Naive thymus-derived CD4-positive, alpha-beta T cell (primary cell): ENCODE measurements at regions not wholly inside any gene's neighbourhood (a gene's known extent, or its start where the extent isn't known, plus 50 kb on each side); places are given as distances from the start of the nearest gene placed in this dataset.

Experiments
- ATAC-seq: fragments of 150-1000 bp; cut with Tn5 transposase; 2 replicates; pipeline ENCODE4 v1.10.0; 2021; ENCODE audit warnings: mild to moderate bottlenecking, moderate library complexity
- CTCF ChIA-PET: fragments of 350-600 bp; sonication (Branson Sonifier 250); formaldehyde crosslinking; loops from one replicate; lab custom pipeline; 2021; ENCODE audit warnings: antibody characterized with exemption; lab: Charles Lee
- POLR2A ChIA-PET: fragments of 350-600 bp; sonication (Branson Sonifier 250); formaldehyde crosslinking; loops from one replicate; lab custom pipeline; 2021; ENCODE audit warnings: antibody characterized with exemption, inconsistent platforms; lab: Charles Lee
- DNase-seq, 9 donors: peaks; one replicate each; pipeline versions ENCODE4 v3.0.0 to v3.0.0-alpha.2; 2020 to 2022; ENCODE audit warnings: mixed read lengths in 1 of 9
- H3K27ac ChIP-seq: one replicate; pipeline ENCODE4 v1.7.0; 2013; ENCODE audit warnings: mild to moderate bottlenecking, low read depth, low read length, moderate library complexity
- H3K27me3 ChIP-seq, 2 donors: one replicate each; pipeline ENCODE4 v1.7.0; 2013; ENCODE audit warnings: low read length in 2 of 2, mild to moderate bottlenecking in 2 of 2, moderate library complexity in 2 of 2; ENCODE audit not compliant: control insufficient read depth in 2 of 2, insufficient read depth in 2 of 2
- H3K36me3 ChIP-seq, 3 experiments: 1 replicate in 2 of 3; 2 replicates in 1 of 3; pipeline ENCODE4 v1.7.0; 2013; ENCODE audit warnings: low read length in 3 of 3, mild to moderate bottlenecking in 3 of 3, moderate library complexity in 1 of 3; ENCODE audit not compliant: insufficient read depth in 3 of 3, control insufficient read depth in 2 of 3
- H3K4me1 ChIP-seq, 2 donors: one replicate each; pipeline ENCODE4 v1.7.0; 2013; ENCODE audit warnings: low read length in 2 of 2, mild to moderate bottlenecking in 2 of 2, moderate library complexity in 1 of 2; ENCODE audit not compliant: control insufficient read depth in 2 of 2, insufficient read depth in 2 of 2
- H3K4me3 ChIP-seq: 2 replicates; pipeline ENCODE4 v1.7.0; 2013; ENCODE audit warnings: mild to moderate bottlenecking, low read length
- H3K9me3 ChIP-seq, 3 experiments: 1 replicate in 2 of 3; 2 replicates in 1 of 3; pipeline ENCODE4 v1.7.0; 2013; ENCODE audit warnings: low read length in 3 of 3; ENCODE audit not compliant: control insufficient read depth in 2 of 3
- H3K27ac Mint-ChIP-seq, 9 donors: one replicate each; pipeline ENCODE4 v1.8.0; 2020 to 2022; ENCODE audit warnings: mixed read lengths in 9 of 9, mild to moderate bottlenecking in 8 of 9, moderate library complexity in 5 of 9, inconsistent platforms in 2 of 9
- H3K27me3 Mint-ChIP-seq, 5 donors: one replicate each; pipeline ENCODE4 v1.8.0; 2021 to 2022; ENCODE audit warnings: mixed read lengths in 5 of 5, mild to moderate bottlenecking in 1 of 5
- H3K36me3 Mint-ChIP-seq, 5 donors: one replicate each; pipeline ENCODE4 v1.8.0; 2020 to 2022; ENCODE audit warnings: mixed read lengths in 5 of 5, mild to moderate bottlenecking in 3 of 5, inconsistent platforms in 1 of 5
- H3K4me1 Mint-ChIP-seq, 7 donors: one replicate each; pipeline ENCODE4 v1.8.0; 2020 to 2022; ENCODE audit warnings: mixed read lengths in 7 of 7, mild to moderate bottlenecking in 3 of 7, inconsistent platforms in 1 of 7
- H3K4me3 Mint-ChIP-seq, 10 donors: one replicate each; pipeline ENCODE4 v1.8.0; 2020 to 2022; ENCODE audit warnings: mild to moderate bottlenecking in 10 of 10, mixed read lengths in 10 of 10, moderate library complexity in 6 of 10, inconsistent platforms in 2 of 10
- H3K9me3 Mint-ChIP-seq, 11 donors: one replicate each; pipeline ENCODE4 v1.8.0; 2020 to 2022; ENCODE audit warnings: mixed read lengths in 11 of 11, mild to moderate bottlenecking in 4 of 11, inconsistent platforms in 1 of 11, moderate library complexity in 1 of 11
- intact Hi-C, 2 donors: fragments of 100-400 bp; cut with micrococcal nuclease; formaldehyde crosslinking; loops; one replicate each; pipeline ENCODE4 v1.15.1; 2023

DNA sequence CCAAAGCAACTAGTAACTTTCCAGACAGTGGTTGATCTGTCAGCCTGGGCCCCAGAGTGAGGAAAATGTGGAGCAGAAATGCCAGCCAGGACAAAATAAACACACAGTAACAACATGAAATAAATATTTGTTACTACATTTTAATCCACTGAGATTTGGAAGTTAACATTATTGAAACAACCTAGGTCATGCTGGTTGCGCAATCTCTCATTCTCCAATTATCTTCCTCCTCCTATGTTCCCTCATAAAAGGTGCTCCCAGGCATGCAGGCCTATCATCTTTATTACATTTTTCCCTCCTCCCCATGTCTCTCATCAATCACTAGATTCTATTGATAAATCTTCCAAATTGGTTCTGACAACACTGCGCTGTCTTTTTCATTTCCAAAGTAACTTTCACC is 363.1 kb downstream of the HINT1 start:
- H3K36me3 ChIP-seq: no peaks in the 10 kb centered on the region
- no peak overlapping the region for H3K27ac ChIP-seq
- H3K9me3 ChIP-seq: no peaks in the 10 kb centered on the region
- no peaks in the 10 kb centered on the region for H3K27me3 ChIP-seq
- no peaks in the 10 kb centered on the region for H3K4me1 Mint-ChIP-seq
- no peak overlapping the region for H3K27ac Mint-ChIP-seq
- ATAC-seq (no peak), DNase-seq (no peak)
- ChIA-PET POLR2A (no interaction called here), CTCF (no interaction called here)
- intact Hi-C loops: no loop called here
- H3K27me3 Mint-ChIP-seq: peaks cover 0 to 32% (median 9%) of the 10 kb centered on the region in 5 donors
- no peak overlapping the region for H3K4me3 Mint-ChIP-seq
- H3K4me3 ChIP-seq: no peak overlapping the region
- H3K4me1 ChIP-seq: no peaks in the 10 kb centered on the region
- peaks cover 0 to 28% (median 11%) of the 10 kb centered on the region in 11 donors for H3K9me3 Mint-ChIP-seq
- H3K36me3 Mint-ChIP-seq: peaks cover 0 to 5% (median 0%) of the 10 kb centered on the region in 5 donors

DNA sequence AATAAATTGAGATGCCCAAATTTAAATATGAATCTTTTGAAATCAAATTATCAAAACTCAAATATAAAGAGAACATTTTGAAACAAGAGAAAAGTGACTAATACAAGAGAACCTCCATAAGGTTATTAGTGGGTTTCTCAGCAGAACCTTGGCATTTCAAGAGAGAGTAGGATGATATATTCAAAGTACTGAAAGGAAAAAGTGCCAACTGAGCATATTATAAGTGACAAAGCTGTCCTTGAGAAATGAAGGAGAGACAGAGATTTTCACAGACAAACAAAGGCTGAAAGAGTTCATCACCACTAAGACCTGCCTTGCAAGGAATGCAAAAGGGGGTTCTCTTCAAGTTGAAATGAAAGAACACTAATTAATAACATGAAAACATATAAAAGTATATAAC is 366.0 kb downstream of the HINT1 start:
- peaks cover 0 to 5% (median 0%) of the 10 kb centered on the region in 5 donors for H3K36me3 Mint-ChIP-seq
- CTCF ChIA-PET: no interaction called here

GRCh38 chr5:130797303-130797702 is 367.8 kb downstream of the HINT1 start:
- Mint-ChIP-seq H3K9me3 (peaks cover under 1 to 26% (median 11%) of the 10 kb centered on the region in 11 donors), H3K27ac (no peak overlapping the region), H3K36me3 (peaks cover 0 to 5% (median 0%) of the 10 kb centered on the region in 5 donors), H3K4me3 (no peak overlapping the region), H3K27me3 (peaks cover 0 to 16% (median 0%) of the 10 kb centered on the region in 5 donors), H3K4me1 (no peaks in the 10 kb centered on the region)
- no peaks in the 10 kb centered on the region for H3K27me3 ChIP-seq
- no peaks in the 10 kb centered on the region for H3K4me1 ChIP-seq
- no peak overlapping the region for H3K4me3 ChIP-seq
- POLR2A ChIA-PET: no interaction called here
- ATAC-seq (no peak), DNase-seq (no peak)
- no peaks in the 10 kb centered on the region for H3K9me3 ChIP-seq
- CTCF ChIA-PET: no interaction called here
- H3K27ac ChIP-seq: no peak overlapping the region
- intact Hi-C loops: no loop called here
- H3K36me3 ChIP-seq: no peaks in the 10 kb centered on the region

More for the DNA sequence above, 366.0 kb downstream of the HINT1 start:
- Histone ChIP-seq H3K4me1 (no peaks in the 10 kb centered on the region), H3K27me3 (no peaks in the 10 kb centered on the region), H3K36me3 (no peaks in the 10 kb centered on the region), H3K9me3 (no peaks in the 10 kb centered on the region), H3K27ac (no peak overlapping the region), H3K4me3 (no peak overlapping the region)
- no peak overlapping the region for H3K27ac Mint-ChIP-seq
- ATAC-seq: no peak
- H3K27me3 Mint-ChIP-seq: peaks cover 0 to 16% (median 3%) of the 10 kb centered on the region in 5 donors
- H3K4me1 Mint-ChIP-seq: no peaks in the 10 kb centered on the region
- H3K9me3 Mint-ChIP-seq: peaks cover 0 to 28% (median 11%) of the 10 kb centered on the region in 11 donors
- intact Hi-C loops: no loop called here
- no peak overlapping the region for H3K4me3 Mint-ChIP-seq
- no peak for DNase-seq
- POLR2A ChIA-PET: no interaction called here

- ChIA-PET CTCF (no interaction called here), POLR2A (no interaction called here)
- H3K4me1 Mint-ChIP-seq: no peaks in the 10 kb centered on the region
- no peak overlapping the region for H3K27ac Mint-ChIP-seq
- Histone ChIP-seq H3K4me1 (no peaks in the 10 kb centered on the region), H3K4me3 (no peak overlapping the region), H3K36me3 (no peaks in the 10 kb centered on the region), H3K9me3 (no peaks in the 10 kb centered on the region), H3K27ac (no peak overlapping the region), H3K27me3 (no peaks in the 10 kb centered on the region)
- peaks cover 3 to 26% (median 11%) of the 10 kb centered on the region in 11 donors for H3K9me3 Mint-ChIP-seq
- peaks cover 0 to 5% (median 0%) of the 10 kb centered on the region in 5 donors for H3K36me3 Mint-ChIP-seq
- peaks cover 0 to 16% (median 0%) of the 10 kb centered on the region in 5 donors for H3K27me3 Mint-ChIP-seq
- intact Hi-C loops: no loop called here
- DNase-seq (no peak), ATAC-seq (no peak)
- H3K4me3 Mint-ChIP-seq: no peak overlapping the region
These were observed 368.2 kb downstream of the HINT1 start for GRCh38 chr5:130796902-130797301.

GRCh38 chr5:130796032-130796431 is 369.0 kb downstream of the HINT1 start:
- Mint-ChIP-seq H3K27ac (no peak overlapping the region), H3K4me3 (no peak overlapping the region), H3K9me3 (peaks cover 3 to 26% (median 12%) of the 10 kb centered on the region in 11 donors), H3K36me3 (peaks cover 0 to 5% (median 0%) of the 10 kb centered on the region in 5 donors), H3K27me3 (peaks cover 0 to 18% (median 0%) of the 10 kb centered on the region in 5 donors), H3K4me1 (no peaks in the 10 kb centered on the region)
- ChIA-PET POLR2A (no interaction called here), CTCF (no interaction called here)
- H3K4me3 ChIP-seq: no peak overlapping the region
- H3K27me3 ChIP-seq: no peaks in the 10 kb centered on the region
- H3K9me3 ChIP-seq: no peaks in the 10 kb centered on the region
- DNase-seq (no peak), ATAC-seq (no peak)
- H3K27ac ChIP-seq: no peak overlapping the region
- H3K36me3 ChIP-seq: no peaks in the 10 kb centered on the region
- intact Hi-C loops: no loop called here
- H3K4me1 ChIP-seq: no peaks in the 10 kb centered on the region

GRCh38 chr5:130795037-130795436 is 370.0 kb downstream of the HINT1 start:
- ChIA-PET CTCF (no interaction called here), POLR2A (no interaction called here)
- no peak overlapping the region for H3K4me3 ChIP-seq
- intact Hi-C loops: no loop called here
- peaks cover 0 to 5% (median 0%) of the 10 kb centered on the region in 5 donors for H3K36me3 Mint-ChIP-seq
- H3K4me1 Mint-ChIP-seq: no peaks in the 10 kb centered on the region
- H3K27me3 ChIP-seq: no peaks in the 10 kb centered on the region
- no peak for ATAC-seq
- no peaks in the 10 kb centered on the region for H3K9me3 ChIP-seq
- H3K27me3 Mint-ChIP-seq: peaks cover 0 to 17% (median 0%) of the 10 kb centered on the region in 5 donors
- no peak overlapping the region for H3K4me3 Mint-ChIP-seq
- no peaks in the 10 kb centered on the region for H3K4me1 ChIP-seq
- peaks cover 1 to 18% (median 9%) of the 10 kb centered on the region in 11 donors for H3K9me3 Mint-ChIP-seq
- no peak overlapping the region for H3K27ac ChIP-seq
- no peaks in the 10 kb centered on the region for H3K36me3 ChIP-seq
- no peak overlapping the region for H3K27ac Mint-ChIP-seq
- DNase-seq: no peak

- CTCF ChIA-PET: no interaction called here
- Histone ChIP-seq H3K9me3 (no peaks in the 10 kb centered on the region), H3K27ac (no peak overlapping the region), H3K36me3 (no peaks in the 10 kb centered on the region), H3K4me1 (no peaks in the 10 kb centered on the region), H3K4me3 (no peak overlapping the region), H3K27me3 (no peaks in the 10 kb centered on the region)
- no peak for DNase-seq
- Mint-ChIP-seq H3K4me3 (no peak overlapping the region), H3K27me3 (peaks cover 14 to 38% (median 35%) of the 10 kb centered on the region in 5 donors), H3K27ac (no peak overlapping the region), H3K9me3 (peaks cover 0 to 5% (median 0%) of the 10 kb centered on the region in 11 donors), H3K36me3 (no peaks in the 10 kb centered on the region), H3K4me1 (no peaks in the 10 kb centered on the region)
- intact Hi-C loops: no loop called here
- POLR2A ChIA-PET: no interaction called here
- ATAC-seq: no peak
These were observed 387.3 kb downstream of the HINT1 start for GRCh38 chr5:130777794-130778193.
